GM12874 (cell line): ENCODE measurements at regions not wholly inside any gene's neighbourhood (a gene's known extent, or its start where the extent isn't known, plus 50 kb on each side); places are given as distances from the start of the nearest gene placed in this dataset.

Experiments
- CTCF ChIP-seq: IDR thresholded peaks from 2 replicates; pipeline ENCODE4 v1.5.1; 2011; ENCODE audit warnings: low read depth, mild to moderate bottlenecking, control low read depth, low read length, moderate library complexity; ENCODE audit not compliant: insufficient read depth

GRCh38 chr2:14303366-14304115 lies 329.0 kb upstream of the LRATD1 start:
- no peak for TF ChIP-seq CTCF

GRCh38 chr2:14304326-14304725 lies 328.2 kb upstream of the LRATD1 start:
- TF ChIP-seq CTCF = no peak

- no peak for TF ChIP-seq CTCF
These were observed 326.2 kb upstream of the LRATD1 start for GRCh38 chr2:14306268-14306861.

- TF ChIP-seq CTCF = no peak
These were observed 319.2 kb upstream of the LRATD1 start for GRCh38 chr2:14313341-14313740.

- TF ChIP-seq CTCF = no peak
These were observed 315.9 kb upstream of the LRATD1 start for GRCh38 chr2:14316594-14316993.

GRCh38 chr2:14321357-14321756 lies 311.2 kb upstream of the LRATD1 start:
- TF ChIP-seq CTCF = no peak

- no peak for TF ChIP-seq CTCF
These were observed 310.2 kb upstream of the LRATD1 start for GRCh38 chr2:14322306-14322705.
